IMR-90 (cell line): ENCODE measurements at regions not wholly inside any gene's neighbourhood (a gene's known extent, or its start where the extent isn't known, plus 50 kb on each side); places are given as distances from the start of the nearest gene placed in this dataset.

Experiments
- CHD1 ChIP-seq: IDR thresholded peaks from 2 replicates; pipeline ENCODE4 v1.6.1; 2012; ENCODE audit warnings: low read depth, low read length, improper control_type of control experiment
- FOS ChIP-seq: fragments of 150-350 bp; IDR thresholded peaks from 2 replicates; pipeline ENCODE4 v1.6.1; 2016; ENCODE audit warnings: low read depth, low read length
- MAFK ChIP-seq: IDR thresholded peaks from 2 replicates; pipeline ENCODE4 v1.6.1; 2012; ENCODE audit warnings: low read depth, low read length, improper control_type of control experiment
- MXI1 ChIP-seq: IDR thresholded peaks from 2 replicates; pipeline ENCODE4 v1.6.1; 2012; ENCODE audit warnings: low read depth, mild to moderate bottlenecking, low read length, moderate library complexity, borderline replicate concordance
- POLR2A ChIP-seq: IDR thresholded peaks from 2 replicates; pipeline ENCODE4 v1.6.1; 2012; ENCODE audit warnings: mild to moderate bottlenecking, low read depth, low read length
- RAD21 ChIP-seq: IDR thresholded peaks from 2 replicates; pipeline ENCODE4 v1.6.1; 2012; ENCODE audit warnings: low read length, improper control_type of control experiment
- RFX5 ChIP-seq: IDR thresholded peaks from 2 replicates; pipeline ENCODE4 v1.8.0; 2012; ENCODE audit warnings: low read depth, mild to moderate bottlenecking, low read length, moderate library complexity
- SMC3 ChIP-seq: fragments of 150-350 bp; IDR thresholded peaks from 2 replicates; pipeline ENCODE4 v1.6.1; 2016; ENCODE audit warnings: low read depth, mild to moderate bottlenecking, antibody characterized with exemption, low read length, moderate library complexity
- TF ChIP-seq, protein P1 (sequence below): conservative IDR thresholded peaks from 2 replicates; pipeline ENCODE4 v1.5.1; 2012; ENCODE audit warnings: mild to moderate bottlenecking, low read depth, low read length, improper control_type of control experiment
- TF ChIP-seq, protein P2 (sequence below): fragments of 150-350 bp; IDR thresholded peaks from 2 replicates; pipeline ENCODE4 v1.6.1; 2017; ENCODE audit warnings: mild to moderate bottlenecking, antibody characterized with exemption, low read length, low read depth

DNA sequence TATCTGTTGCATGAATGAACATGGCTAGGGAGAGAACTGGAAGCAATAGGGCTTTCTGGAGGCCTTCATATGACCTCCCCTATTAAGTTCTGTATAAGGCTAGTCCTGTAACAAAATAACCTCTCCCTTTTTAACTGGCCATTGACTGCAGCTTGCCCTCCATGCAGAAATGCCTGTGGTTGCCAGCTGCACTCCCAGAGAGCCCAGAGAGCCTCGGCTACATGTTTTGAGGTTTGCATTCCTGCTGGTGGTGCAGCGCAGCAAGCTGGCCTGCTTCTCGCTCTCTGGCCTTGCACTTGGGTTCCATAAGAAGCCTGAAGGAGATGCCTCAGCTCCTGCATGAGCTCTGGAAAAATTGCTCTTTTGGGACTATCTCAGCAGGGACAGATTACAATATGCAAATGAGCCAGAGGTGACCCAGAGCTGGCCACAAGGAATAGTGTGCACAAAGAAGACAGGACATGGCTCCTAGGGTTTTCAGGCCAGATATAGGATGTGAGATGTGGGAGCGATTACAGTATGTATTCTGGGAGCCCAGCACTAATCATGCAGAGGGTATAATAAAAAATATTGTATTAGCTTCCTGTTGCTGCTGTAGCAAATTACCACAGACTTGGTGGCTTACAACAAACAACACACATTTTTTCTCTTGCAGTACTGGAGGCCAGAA is 186.7 kb downstream of the INSIG2 start:
- TF ChIP-seq RAD21, result no peak
- no peak for TF ChIP-seq MAFK
- TF ChIP-seq, protein P1, sequence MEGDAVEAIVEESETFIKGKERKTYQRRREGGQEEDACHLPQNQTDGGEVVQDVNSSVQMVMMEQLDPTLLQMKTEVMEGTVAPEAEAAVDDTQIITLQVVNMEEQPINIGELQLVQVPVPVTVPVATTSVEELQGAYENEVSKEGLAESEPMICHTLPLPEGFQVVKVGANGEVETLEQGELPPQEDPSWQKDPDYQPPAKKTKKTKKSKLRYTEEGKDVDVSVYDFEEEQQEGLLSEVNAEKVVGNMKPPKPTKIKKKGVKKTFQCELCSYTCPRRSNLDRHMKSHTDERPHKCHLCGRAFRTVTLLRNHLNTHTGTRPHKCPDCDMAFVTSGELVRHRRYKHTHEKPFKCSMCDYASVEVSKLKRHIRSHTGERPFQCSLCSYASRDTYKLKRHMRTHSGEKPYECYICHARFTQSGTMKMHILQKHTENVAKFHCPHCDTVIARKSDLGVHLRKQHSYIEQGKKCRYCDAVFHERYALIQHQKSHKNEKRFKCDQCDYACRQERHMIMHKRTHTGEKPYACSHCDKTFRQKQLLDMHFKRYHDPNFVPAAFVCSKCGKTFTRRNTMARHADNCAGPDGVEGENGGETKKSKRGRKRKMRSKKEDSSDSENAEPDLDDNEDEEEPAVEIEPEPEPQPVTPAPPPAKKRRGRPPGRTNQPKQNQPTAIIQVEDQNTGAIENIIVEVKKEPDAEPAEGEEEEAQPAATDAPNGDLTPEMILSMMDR, result no peak
- TF ChIP-seq POLR2A, result no peak
- no peak for TF ChIP-seq FOS
- no peak for TF ChIP-seq MXI1
- TF ChIP-seq CHD1, result no peak
- no peak for TF ChIP-seq SMC3
- no peak for TF ChIP-seq RFX5
- TF ChIP-seq, protein P2, sequence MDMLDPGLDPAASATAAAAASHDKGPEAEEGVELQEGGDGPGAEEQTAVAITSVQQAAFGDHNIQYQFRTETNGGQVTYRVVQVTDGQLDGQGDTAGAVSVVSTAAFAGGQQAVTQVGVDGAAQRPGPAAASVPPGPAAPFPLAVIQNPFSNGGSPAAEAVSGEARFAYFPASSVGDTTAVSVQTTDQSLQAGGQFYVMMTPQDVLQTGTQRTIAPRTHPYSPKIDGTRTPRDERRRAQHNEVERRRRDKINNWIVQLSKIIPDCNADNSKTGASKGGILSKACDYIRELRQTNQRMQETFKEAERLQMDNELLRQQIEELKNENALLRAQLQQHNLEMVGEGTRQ, result no peak
